ENCODE measurements at regions not wholly inside any gene's neighbourhood (a gene's known extent, or its start where the extent isn't known, plus 50 kb on each side); places are given as distances from the start of the nearest gene placed in this dataset.

DNA sequence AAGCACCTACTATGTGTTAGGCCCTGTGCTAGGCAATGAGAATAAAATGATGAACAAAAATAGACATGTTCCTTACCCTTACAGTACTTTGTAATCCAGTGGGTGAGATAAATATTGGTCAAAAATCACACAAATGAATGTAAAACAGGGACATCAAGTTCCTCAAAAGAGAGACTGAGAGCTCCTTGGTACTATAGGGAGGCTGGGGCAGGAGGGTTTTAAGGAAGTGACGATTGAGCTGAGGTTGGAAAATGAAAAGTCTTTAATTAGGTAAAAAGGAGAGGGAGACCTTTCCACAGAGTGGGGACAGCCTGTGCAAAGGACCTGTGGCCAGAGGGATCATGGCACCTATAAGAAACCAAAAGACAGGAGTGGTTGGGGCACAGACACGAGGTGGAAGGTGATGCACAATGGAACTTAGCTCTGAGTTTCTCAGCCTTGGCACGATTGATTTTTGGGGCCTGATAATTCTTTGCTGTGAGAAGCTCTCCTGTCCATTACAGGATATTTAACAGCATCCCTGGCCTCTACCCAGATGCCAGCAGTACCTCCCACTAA is 140.3 kb downstream of the CEP57L1 start:
- Histone ChIP-seq H3K9me3 (no peaks in the 10 kb centered on the region), H3K27ac (no peak overlapping the region), H3K36me3 (no peaks in the 10 kb centered on the region), H3K4me3 (no peak overlapping the region), H3K4me1 (peaks cover 0 to 5% (median 0%) of the 10 kb centered on the region in 3 donors), H3K27me3 (no peaks in the 10 kb centered on the region)
- no peak for ATAC-seq
- 79 to 92% methylated on average over 3 of the region's 3 CpGs for WGBS, 2 donors (ENCODE audit: low coverage in 1 of 2)
- no peak for TF ChIP-seq POLR2AphosphoS5 (IDR thresholded peaks at IDR 0.05)
- TF ChIP-seq, protein P1, sequence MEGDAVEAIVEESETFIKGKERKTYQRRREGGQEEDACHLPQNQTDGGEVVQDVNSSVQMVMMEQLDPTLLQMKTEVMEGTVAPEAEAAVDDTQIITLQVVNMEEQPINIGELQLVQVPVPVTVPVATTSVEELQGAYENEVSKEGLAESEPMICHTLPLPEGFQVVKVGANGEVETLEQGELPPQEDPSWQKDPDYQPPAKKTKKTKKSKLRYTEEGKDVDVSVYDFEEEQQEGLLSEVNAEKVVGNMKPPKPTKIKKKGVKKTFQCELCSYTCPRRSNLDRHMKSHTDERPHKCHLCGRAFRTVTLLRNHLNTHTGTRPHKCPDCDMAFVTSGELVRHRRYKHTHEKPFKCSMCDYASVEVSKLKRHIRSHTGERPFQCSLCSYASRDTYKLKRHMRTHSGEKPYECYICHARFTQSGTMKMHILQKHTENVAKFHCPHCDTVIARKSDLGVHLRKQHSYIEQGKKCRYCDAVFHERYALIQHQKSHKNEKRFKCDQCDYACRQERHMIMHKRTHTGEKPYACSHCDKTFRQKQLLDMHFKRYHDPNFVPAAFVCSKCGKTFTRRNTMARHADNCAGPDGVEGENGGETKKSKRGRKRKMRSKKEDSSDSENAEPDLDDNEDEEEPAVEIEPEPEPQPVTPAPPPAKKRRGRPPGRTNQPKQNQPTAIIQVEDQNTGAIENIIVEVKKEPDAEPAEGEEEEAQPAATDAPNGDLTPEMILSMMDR (IDR thresholded peaks at IDR 0.05), result no peak

DNA sequence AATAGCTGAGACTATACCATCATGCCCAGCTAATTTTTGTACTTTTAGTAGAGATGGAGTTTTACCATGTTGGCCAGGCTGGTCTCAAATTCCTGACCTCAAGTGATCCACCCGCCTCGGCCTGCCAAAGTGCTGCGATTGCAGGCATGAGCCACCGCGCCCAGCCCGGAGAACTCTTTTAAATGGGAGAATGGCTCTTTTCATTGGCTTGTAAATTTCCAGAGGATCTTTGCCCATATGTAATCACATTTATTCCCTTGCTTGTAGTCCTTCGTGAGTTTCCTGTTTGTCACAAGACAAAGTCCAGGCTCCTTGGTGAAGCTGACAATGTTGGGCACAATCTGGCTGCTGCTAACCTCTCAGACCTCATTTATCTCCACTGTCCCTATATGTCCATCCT is 135.1 kb downstream of the CEP57L1 start:
- TF ChIP-seq EP300 (IDR thresholded peaks at IDR 0.05) (no peak), POLR2AphosphoS5 (IDR thresholded peaks at IDR 0.05) (no peak), POLR2A (IDR thresholded peaks at IDR 0.05) (no peak)
- TF ChIP-seq, protein P1 (IDR thresholded peaks at IDR 0.05), result no peak
- Histone ChIP-seq H3K4me3 (no peak overlapping the region), H3K27ac (no peak overlapping the region), H3K4me1 (no peaks in the 10 kb centered on the region), H3K27me3 (no peaks in the 10 kb centered on the region), H3K36me3 (no peaks in the 10 kb centered on the region), H3K9me3 (peaks cover 0 to under 1% (median 0%) of the 10 kb centered on the region in 3 donors)
- no peak for ATAC-seq
- 90 to 98% methylated on average over 1 to 4 of the region's 7 CpGs for WGBS, 2 donors (ENCODE audit: low coverage in 1 of 2)

DNA sequence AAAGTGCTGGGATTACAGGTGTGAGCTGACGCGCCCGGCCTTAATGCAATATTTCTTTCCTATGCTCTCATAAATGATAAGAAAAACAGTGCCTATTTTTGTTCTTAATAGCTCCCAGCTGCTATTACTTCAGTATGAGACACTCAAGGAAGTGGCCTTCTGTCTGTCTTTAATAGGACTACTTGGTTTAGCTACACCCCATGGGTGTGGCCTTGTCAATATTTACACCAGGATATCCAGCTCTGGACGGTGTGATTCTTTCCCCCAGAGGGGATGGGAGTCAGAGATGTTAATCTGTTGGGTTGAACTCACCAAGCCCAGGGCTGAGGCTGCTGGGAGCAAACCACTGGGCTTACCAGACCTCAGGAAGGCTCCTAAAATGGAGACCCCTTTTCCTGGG is 134.2 kb downstream of the CEP57L1 start:
- Histone ChIP-seq H3K27me3 (no peaks in the 10 kb centered on the region), H3K4me3 (no peak overlapping the region), H3K4me1 (no peaks in the 10 kb centered on the region), H3K36me3 (no peaks in the 10 kb centered on the region), H3K9me3 (peaks cover 0 to 3% (median 0%) of the 10 kb centered on the region in 3 donors), H3K27ac (no peak overlapping the region)
- TF ChIP-seq, protein P1 (IDR thresholded peaks at IDR 0.05), result no peak
- TF ChIP-seq POLR2AphosphoS5 (IDR thresholded peaks at IDR 0.05) (no peak), POLR2A (IDR thresholded peaks at IDR 0.05) (no peak), EP300 (IDR thresholded peaks at IDR 0.05) (no peak)
- no peak for ATAC-seq
- 80 to 100% methylated on average over 1 to 3 of the region's 4 CpGs for WGBS, 2 donors (ENCODE audit: low coverage in 1 of 2)

DNA sequence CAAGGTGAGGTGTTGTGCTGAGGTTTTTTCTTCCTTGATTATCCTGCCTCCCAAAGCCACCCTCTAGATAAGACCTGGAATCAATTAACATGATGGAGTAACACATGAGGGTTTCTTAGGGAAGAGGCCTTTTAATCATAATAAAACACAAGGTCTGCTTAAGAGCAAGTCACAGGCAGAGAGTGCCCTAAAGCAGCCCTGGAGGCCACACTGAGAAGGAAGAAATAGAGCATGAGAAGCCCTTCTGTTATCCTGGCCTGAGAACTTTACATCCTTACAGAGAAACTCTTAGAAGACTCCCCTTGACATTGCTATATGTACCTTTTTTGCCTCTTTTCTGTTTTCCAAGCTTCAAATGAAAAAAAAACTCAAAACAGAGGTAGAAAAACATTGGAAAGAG is 132.3 kb downstream of the CEP57L1 start:
- no peaks in the 10 kb centered on the region for H3K4me1 ChIP-seq
- no peak for TF ChIP-seq POLR2A (IDR thresholded peaks at IDR 0.05)
- TF ChIP-seq POLR2AphosphoS5 (IDR thresholded peaks at IDR 0.05), result no peak
- TF ChIP-seq EP300 (IDR thresholded peaks at IDR 0.05), result no peak
- TF ChIP-seq, protein P1 (IDR thresholded peaks at IDR 0.05), result no peak
- H3K27me3 ChIP-seq, result no peaks in the 10 kb centered on the region
- no peak overlapping the region for H3K27ac ChIP-seq
- H3K36me3 ChIP-seq, result no peaks in the 10 kb centered on the region
- ATAC-seq, result no peak
- no peak overlapping the region for H3K4me3 ChIP-seq
- peaks cover 0 to 3% (median 0%) of the 10 kb centered on the region in 3 donors for H3K9me3 ChIP-seq

DNA sequence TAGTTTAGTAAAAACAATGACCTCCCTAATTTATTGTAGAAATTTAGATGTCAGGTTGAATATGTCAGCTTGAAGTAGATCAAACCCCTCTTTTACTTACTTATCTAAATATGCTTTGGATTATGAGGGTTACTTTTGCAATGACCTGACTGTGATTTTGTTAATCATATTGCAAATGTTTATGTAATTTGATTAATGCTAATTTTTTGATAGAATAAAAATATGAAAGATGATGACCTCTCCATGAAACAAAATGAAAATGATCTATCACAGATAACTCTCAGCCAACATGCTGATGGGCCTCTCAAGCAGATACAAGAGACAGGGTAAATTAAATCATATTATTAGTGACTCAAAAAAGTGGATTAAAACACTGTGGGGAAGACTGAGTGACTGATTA is 131.0 kb downstream of the CEP57L1 start:
- Histone ChIP-seq H3K27ac (no peak overlapping the region), H3K4me1 (peaks cover 0 to 5% (median 0%) of the 10 kb centered on the region in 3 donors), H3K4me3 (no peak overlapping the region), H3K9me3 (peaks cover 0 to 3% (median 0%) of the 10 kb centered on the region in 3 donors), H3K27me3 (no peaks in the 10 kb centered on the region), H3K36me3 (no peaks in the 10 kb centered on the region)
- no peak for ATAC-seq
- TF ChIP-seq EP300 (IDR thresholded peaks at IDR 0.05) (no peak), POLR2A (IDR thresholded peaks at IDR 0.05) (no peak), POLR2AphosphoS5 (IDR thresholded peaks at IDR 0.05) (no peak)
- TF ChIP-seq, protein P1 (IDR thresholded peaks at IDR 0.05), result no peak
